Stomach smooth muscle (tissue), 2 donors: ENCODE measurements at regions not wholly inside any gene's neighbourhood (a gene's known extent, or its start where the extent isn't known, plus 50 kb on each side); places are given as distances from the start of the nearest gene placed in this dataset.
"Not testable (repeated sequence)": the region's sequence is repeated elsewhere in the genome, so short reads cannot be mapped to it uniquely, and the experiment has no call there.

Experiments used
- H3K27ac ChIP-seq: one replicate; pipeline ENCODE4 v1.7.0; 2013; ENCODE audit warnings: mild to moderate bottlenecking, low read length, inconsistent platforms
- H3K27me3 ChIP-seq, 2 donors: one replicate each; pipeline ENCODE4 v1.7.0; 2013; ENCODE audit warnings: low read length in 2 of 2; ENCODE audit not compliant: insufficient read depth in 2 of 2, control insufficient read depth in 1 of 2
- H3K36me3 ChIP-seq, 2 donors: one replicate each; pipeline ENCODE4 v1.7.0; 2013; ENCODE audit warnings: low read length in 2 of 2; ENCODE audit not compliant: control insufficient read depth in 2 of 2, insufficient read depth in 2 of 2
- H3K4me1 ChIP-seq: one replicate; pipeline ENCODE4 v1.7.0; 2013; ENCODE audit warnings: low read length; ENCODE audit not compliant: control insufficient read depth, insufficient read depth
- H3K4me3 ChIP-seq, 2 donors: one replicate each; pipeline ENCODE4 v1.7.0; 2013; ENCODE audit warnings: low read length in 2 of 2
- H3K9ac ChIP-seq, 2 donors: one replicate each; pipeline ENCODE4 v1.7.0; 2013; ENCODE audit warnings: low read length in 2 of 2, mild to moderate bottlenecking in 1 of 2
- H3K9me3 ChIP-seq, 2 donors: one replicate each; pipeline ENCODE4 v1.7.0; 2013; ENCODE audit warnings: low read length in 2 of 2; ENCODE audit not compliant: control insufficient read depth in 2 of 2
- donor health status: healthy.
- donor health status: Pancreatic carcinoma.

DNA sequence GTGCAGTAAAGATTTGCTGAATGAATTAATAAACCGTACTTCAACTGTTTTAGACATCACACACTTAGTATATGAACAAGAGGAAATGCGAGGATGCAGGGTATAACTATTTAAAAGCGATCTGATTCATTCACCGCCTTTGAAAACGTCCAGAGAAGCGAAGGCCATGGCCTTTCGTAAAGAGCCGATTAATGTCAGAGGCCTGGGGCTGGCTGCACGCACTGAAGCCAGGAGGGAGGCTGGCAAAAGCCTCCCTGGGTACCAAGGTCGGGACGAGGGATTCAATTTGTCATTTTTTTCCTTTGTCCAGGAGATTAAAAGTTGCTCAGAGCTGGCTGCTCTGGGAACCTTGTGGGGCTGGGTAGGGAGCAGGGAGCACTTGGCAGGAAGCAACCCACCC lies 307.4 kb downstream of the NPHP4 start:
- Histone ChIP-seq H3K9ac (no peak overlapping the region), H3K4me1 (no peaks in the 10 kb centered on the region), H3K27ac (no peak overlapping the region), H3K4me3 (no peak overlapping the region), H3K27me3 (peaks cover 0 to 19% of the 10 kb centered on the region in 2 donors), H3K36me3 (no peaks in the 10 kb centered on the region), H3K9me3 (peaks cover 0 to 3% of the 10 kb centered on the region in 2 donors)

DNA sequence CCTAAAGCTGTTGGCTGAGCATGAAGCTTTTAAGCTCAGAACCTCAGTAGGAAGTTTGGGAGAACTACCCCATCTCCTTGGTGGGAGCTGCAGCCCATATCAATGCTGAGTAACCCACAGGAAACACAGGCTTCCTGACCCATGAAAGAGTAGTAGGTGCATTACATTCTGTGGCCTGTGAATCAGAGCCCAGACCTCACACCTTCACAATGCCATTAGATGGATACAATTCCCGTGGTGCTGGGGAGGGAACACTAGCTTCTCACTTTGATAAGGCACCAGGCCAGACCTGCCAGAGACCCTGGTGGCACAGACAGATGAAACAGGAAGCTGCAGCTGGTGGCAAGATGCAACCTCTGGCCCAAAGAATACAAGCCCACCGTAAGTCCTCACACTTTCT lies 308.8 kb downstream of the NPHP4 start:
- Histone ChIP-seq H3K9me3 (peaks cover 3% of the 10 kb centered on the region in 2 donors), H3K36me3 (no peaks in the 10 kb centered on the region), H3K4me1 (no peaks in the 10 kb centered on the region), H3K27ac (no peak overlapping the region), H3K4me3 (no peak overlapping the region), H3K9ac (no peak overlapping the region), H3K27me3 (peaks cover 0 to 13% of the 10 kb centered on the region in 2 donors)

DNA sequence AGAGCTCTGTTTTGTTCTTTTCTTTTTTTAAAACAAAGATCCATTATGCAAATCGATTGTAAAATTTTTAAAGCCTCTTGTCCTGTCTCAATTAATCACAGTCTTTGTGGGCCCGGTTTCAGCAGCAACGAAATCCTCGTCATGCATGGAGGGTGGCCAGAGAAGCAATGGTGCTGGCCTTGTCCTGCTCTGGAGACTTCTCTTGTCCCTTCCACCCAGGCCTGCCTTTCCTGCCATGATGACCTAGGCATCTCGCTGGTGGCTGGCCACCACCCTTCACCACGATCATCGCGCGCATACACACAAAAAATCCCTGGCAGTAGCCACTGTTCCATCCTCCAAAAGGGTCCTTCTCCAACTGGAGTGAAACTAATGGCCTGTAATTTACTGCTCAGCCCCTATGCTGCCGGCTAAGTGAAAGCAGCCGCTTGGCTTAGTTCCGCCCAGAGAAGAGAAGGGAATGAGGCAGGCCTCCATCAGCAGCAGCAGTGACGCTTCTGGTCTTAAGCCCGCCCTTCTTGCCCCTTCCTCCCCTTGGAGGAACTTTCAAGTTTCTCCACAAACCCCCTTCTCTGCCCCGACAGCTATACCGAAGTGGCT lies 309.5 kb downstream of the NPHP4 start:
- Histone ChIP-seq H3K4me1 (no peaks in the 10 kb centered on the region), H3K27ac (no peak overlapping the region), H3K9ac (no peak overlapping the region), H3K27me3 (peaks cover 0 to 11% of the 10 kb centered on the region in 2 donors), H3K4me3 (no peak overlapping the region), H3K9me3 (peaks cover 3% of the 10 kb centered on the region in 2 donors), H3K36me3 (no peaks in the 10 kb centered on the region)

DNA sequence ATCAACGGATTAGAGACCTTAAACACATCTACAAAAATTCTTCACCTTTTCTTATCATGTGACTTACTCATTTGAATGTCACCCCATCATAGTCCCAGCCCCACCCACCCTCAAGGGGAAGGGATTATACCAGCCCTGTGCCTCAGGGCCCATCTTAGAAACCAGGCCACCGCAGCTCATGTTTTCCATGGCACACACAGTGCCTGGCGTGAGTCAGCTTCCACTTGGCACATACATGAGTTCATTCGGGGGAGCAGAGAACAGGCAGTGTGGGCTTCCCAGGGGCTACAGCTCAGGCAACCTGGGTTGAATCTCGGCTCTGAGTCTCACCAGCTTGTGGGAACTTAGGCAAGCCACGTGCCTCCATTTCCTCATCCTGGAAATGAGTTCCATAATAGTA lies 310.6 kb downstream of the NPHP4 start:
- Histone ChIP-seq H3K27me3 (peaks cover 0 to 11% of the 10 kb centered on the region in 2 donors), H3K36me3 (no peaks in the 10 kb centered on the region), H3K27ac (no peak overlapping the region), H3K9ac (no peak overlapping the region), H3K4me1 (no peaks in the 10 kb centered on the region), H3K4me3 (no peak overlapping the region), H3K9me3 (peaks cover 3% of the 10 kb centered on the region in 2 donors)

DNA sequence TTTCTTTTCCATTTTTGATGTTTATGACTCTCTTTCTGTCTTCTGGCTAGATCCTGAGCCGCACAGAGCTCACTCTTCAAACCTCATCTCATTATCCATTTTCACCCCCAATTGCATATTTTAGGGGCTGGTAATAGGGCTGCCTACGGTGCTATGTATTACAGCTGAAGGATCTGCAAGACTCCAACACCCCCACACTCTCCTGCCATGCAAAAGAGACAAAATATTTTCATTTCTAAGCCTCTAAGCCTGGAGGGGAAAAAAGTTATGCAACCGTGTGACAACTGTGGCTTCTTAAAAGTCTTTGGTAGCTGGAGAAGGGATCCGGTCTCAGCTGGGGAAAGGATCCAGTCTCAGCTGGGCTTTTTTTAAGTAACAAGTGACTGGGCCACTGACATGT lies 311.6 kb downstream of the NPHP4 start:
- Histone ChIP-seq H3K36me3 (no peaks in the 10 kb centered on the region), H3K27me3 (peaks cover 0 to 7% of the 10 kb centered on the region in 2 donors), H3K4me1 (no peaks in the 10 kb centered on the region), H3K27ac (no peak overlapping the region), H3K9me3 (peaks cover 3% of the 10 kb centered on the region in 2 donors), H3K4me3 (no peak overlapping the region), H3K9ac (no peak overlapping the region)

DNA sequence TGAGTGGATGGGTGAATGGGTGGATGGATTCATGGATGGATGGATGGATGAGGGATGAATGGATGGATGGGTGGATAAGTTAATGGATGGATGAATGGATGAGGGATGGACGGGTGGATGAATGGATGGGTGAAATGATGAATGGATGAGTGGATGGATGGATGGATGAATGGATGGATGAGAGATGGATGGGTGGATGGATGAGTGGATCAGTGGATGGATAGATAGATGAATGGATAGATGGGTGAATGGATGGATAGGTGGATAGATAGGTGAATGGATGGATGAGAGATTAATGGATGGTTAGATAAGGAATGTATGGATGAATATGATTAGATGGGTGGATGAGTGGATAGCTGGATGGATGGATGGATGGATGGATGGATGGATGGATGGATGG lies 313.5 kb downstream of the NPHP4 start:
- Histone ChIP-seq H3K4me3 (no peak overlapping the region), H3K27me3 (peaks cover 0 to 4% of the 10 kb centered on the region in 2 donors), H3K27ac (no peak overlapping the region), H3K9ac (no peak overlapping the region), H3K4me1 (no peaks in the 10 kb centered on the region), H3K9me3 (peaks cover 3% of the 10 kb centered on the region in 2 donors), H3K36me3 (no peaks in the 10 kb centered on the region)

DNA sequence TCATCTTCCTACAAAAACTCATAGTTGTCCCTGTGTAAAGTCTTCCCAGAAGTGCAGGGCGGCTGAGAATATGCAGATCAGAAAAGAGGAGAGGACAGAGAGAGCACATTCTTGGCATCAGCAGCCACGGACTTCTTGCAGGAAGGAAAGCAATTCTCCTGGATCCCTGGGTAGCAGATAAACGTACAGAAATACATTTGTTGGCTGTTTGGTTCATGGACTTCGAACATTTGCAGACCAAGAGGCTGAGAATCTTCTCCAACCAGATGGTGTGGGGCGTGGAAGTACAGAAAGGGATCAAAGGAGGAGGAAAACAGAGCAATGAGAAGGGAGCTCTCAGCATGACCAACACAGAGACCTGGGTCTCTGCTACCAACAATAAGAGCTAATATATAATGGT lies 319.9 kb downstream of the NPHP4 start:
- not testable (repeated sequence) for H3K4me1 ChIP-seq, H3K27me3 ChIP-seq, H3K36me3 ChIP-seq, H3K4me3 ChIP-seq, H3K9ac ChIP-seq, H3K27ac ChIP-seq, H3K9me3 ChIP-seq

DNA sequence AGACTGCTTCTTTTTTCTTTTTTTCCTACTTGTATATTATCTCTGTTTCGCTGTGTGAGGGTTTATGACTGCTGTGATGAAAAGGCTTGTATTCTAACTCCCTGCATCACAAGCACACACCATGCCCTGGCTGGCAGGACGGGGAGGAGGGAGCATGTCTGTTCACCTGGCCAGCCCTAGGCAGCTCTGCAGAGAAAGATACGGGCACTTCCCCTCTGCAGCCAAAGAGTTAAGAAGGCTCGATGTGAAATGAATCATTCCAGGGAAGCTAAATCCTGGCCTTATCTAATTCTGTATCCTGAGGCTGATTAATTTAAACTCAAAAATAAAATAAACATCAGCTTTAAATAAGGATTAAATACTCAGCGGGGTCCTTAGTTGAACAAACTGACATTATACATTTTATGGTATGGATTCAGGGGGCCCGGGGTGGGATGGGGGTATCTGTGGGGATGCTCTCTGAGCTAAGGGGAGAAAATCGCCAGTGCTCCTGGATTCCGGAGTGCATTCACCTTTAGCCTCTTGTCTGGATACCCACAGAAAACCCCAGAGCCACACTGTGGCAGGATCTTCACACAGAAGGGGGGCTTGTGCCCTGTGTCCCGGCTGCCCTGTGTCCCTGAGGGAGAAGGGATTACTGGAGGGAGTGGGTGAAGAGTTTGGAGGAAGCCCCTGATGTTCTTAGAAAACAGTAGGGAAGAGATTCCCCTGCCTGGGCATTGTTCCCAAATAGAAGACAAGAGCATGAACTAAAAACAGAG lies 321.5 kb downstream of the NPHP4 start:
- Histone ChIP-seq H3K9me3 (peaks cover 0 to 2% of the 10 kb centered on the region in 2 donors), H3K27ac (no peak overlapping the region), H3K27me3 (peaks cover 0 to 2% of the 10 kb centered on the region in 2 donors), H3K4me3 (no peak overlapping the region), H3K4me1 (no peaks in the 10 kb centered on the region), H3K9ac (no peak overlapping the region), H3K36me3 (no peaks in the 10 kb centered on the region)

DNA sequence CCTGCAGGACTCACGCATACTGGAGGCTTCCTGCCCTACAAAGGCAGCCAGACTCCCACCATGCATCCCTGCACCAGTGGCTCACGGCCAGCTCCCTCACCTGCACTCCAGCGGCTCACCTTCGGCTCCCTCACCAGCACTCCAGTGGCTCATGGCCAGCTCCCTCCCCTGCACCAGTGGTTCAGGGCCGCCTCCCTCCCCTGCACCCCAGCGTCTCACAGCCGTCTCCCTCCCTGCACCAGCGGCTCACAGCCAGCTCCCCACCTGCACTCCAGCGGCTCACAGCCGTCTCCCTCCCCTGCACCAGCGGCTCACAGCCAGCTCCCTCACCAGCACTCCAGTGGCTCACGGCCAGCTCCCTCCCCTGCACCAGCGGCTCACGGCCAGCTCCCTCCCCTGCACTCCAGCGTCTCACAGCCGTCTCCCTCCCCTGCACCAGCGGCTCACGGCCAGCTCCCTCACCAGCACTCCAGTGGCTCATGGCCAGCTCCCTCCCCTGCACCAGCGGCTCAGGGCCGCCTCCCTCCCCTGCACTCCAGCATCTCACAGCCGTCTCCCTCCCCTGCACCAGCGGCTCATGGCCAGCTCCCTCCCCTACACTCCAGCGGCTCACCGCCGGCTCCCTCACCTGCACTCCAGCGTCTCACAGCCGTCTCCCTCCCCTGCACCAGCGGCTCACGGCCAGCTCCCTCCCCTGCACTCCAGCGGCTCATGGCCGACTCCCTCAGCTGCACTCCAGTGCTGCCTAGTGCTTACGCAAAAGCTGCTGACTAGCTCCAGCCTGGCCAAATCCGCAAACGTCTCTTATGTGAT lies 324.5 kb downstream of the NPHP4 start:
- Histone ChIP-seq H3K27ac (no peak overlapping the region), H3K9ac (no peak overlapping the region)

DNA sequence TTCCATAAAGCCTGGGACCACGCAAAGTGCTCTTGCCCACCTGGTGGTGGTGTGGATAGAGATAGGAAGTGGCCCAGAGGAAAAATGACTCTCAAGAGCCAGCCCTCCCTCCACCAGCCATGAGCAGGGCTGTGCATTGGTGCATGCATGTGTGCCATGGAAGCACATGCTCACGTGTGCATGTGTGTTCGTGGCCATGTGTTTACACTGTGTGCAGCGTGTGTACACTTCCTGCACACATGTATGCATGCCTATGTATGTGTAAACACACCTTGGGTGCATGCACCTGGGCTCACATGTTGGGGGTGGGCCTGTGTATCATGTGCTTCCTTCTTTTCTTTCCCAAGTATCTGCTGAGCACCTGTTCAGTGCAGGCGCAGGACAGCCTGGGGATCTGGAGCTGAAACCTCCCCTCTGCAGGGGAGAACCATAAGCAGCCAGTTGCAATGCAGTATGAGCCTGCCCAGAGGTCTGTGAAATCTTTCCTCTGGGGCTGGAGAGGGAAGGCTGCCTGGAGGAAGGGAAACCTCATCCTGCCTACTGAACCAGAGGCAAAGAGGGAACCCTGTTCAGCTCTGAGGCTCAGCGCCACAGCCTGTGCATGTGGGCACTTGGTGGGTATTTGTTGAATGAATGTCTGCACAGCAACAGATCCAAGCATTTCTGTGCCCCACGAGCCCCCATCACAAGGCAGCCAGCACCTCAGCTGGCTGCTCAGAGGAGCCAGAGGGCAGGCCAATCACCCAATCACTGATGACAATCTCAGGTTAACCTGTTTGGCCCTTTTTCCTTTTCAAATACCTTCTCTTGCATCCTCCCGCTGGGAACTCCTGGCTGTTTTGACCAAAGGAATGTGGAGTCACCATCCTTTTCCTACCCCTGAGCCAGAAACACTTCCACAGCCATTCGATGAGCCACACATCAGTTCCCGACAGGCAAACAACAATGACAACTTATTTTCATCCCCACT lies 327.0 kb downstream of the NPHP4 start:
- H3K4me3 ChIP-seq = no peak overlapping the region
- H3K36me3 ChIP-seq = no peaks in the 10 kb centered on the region
- no peak overlapping the region for H3K27ac ChIP-seq
- H3K27me3 ChIP-seq = peaks cover 0 to 15% of the 10 kb centered on the region in 2 donors
- H3K9ac ChIP-seq = no peak overlapping the region
- peaks cover 0 to 5% of the 10 kb centered on the region in 2 donors for H3K9me3 ChIP-seq
- H3K4me1 ChIP-seq = no peaks in the 10 kb centered on the region

More for the DNA sequence above, 324.5 kb downstream of the NPHP4 start:
- peaks cover 0 to 10% of the 10 kb centered on the region in 2 donors for H3K27me3 ChIP-seq
- peaks cover 0 to 5% of the 10 kb centered on the region in 2 donors for H3K9me3 ChIP-seq
- no peaks in the 10 kb centered on the region for H3K4me1 ChIP-seq
- no peaks in the 10 kb centered on the region for H3K36me3 ChIP-seq
- H3K4me3 ChIP-seq = no peak overlapping the region
